RWPE1 (cell line): ENCODE measurements at regions not wholly inside any gene's neighbourhood (a gene's known extent, or its start where the extent isn't known, plus 50 kb on each side); places are given as distances from the start of the nearest gene placed in this dataset.

Experiments
- CTCF ChIA-PET: fragments of 350-600 bp; sonication (Branson Sonifier 250); formaldehyde crosslinking; extraction: SDS; loops from one replicate; lab custom pipeline; 2021; lab: Yijun Ruan, JAX
- POLR2A ChIA-PET: fragments of 400-600 bp; formaldehyde crosslinking; extraction: SDS; loops from one replicate; lab custom pipeline; 2020; ENCODE audit warnings: antibody characterized with exemption; ENCODE audit not compliant: low non-redundant PET; lab: Yijun Ruan, JAX
- DNase-seq: peaks from one replicate; pipeline ENCODE4 v3.0.0; 2012; ENCODE audit warnings: low spot score
- H3K27ac ChIP-seq: fragments of 450-650 bp; 2 replicates; pipeline ENCODE4 v1.5.1; 2017
- TF ChIP-seq, protein P1 (sequence below): fragments of 450-650 bp; conservative IDR thresholded peaks from 2 replicates; pipeline ENCODE4 v1.5.1; 2017; ENCODE audit warnings: low read depth, mild to moderate bottlenecking

DNA sequence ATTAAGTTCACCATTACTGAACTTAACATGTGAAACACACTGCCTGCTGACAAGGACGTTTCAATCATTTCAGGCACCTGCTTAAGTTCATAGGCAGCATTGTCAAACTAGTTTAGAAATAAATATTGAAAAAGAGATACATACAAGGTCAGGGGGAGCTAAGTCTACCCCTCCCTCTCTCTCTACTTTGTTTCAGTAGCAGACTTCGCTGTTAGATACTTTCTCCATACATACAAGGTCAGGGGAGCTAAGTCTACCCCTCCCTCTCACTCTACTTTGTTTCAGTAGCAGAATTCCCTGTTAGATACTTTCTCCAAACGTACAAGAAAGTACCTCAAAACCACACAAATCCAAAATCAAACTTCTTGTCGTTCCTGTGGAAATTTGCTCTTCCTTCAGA is 387.4 kb upstream of the PDE4D start:
- DNase-seq, result no peak
- H3K27ac ChIP-seq, result no peak overlapping the region
- ChIA-PET CTCF (interaction anchor here (0.6 kb wide), 1 partner anchor 947 kb away, joined by 3 read pairs; no protein-coding TSS in a partner anchor), POLR2A (no interaction called here)
- TF ChIP-seq, protein P1, sequence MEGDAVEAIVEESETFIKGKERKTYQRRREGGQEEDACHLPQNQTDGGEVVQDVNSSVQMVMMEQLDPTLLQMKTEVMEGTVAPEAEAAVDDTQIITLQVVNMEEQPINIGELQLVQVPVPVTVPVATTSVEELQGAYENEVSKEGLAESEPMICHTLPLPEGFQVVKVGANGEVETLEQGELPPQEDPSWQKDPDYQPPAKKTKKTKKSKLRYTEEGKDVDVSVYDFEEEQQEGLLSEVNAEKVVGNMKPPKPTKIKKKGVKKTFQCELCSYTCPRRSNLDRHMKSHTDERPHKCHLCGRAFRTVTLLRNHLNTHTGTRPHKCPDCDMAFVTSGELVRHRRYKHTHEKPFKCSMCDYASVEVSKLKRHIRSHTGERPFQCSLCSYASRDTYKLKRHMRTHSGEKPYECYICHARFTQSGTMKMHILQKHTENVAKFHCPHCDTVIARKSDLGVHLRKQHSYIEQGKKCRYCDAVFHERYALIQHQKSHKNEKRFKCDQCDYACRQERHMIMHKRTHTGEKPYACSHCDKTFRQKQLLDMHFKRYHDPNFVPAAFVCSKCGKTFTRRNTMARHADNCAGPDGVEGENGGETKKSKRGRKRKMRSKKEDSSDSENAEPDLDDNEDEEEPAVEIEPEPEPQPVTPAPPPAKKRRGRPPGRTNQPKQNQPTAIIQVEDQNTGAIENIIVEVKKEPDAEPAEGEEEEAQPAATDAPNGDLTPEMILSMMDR, result no peak

DNA sequence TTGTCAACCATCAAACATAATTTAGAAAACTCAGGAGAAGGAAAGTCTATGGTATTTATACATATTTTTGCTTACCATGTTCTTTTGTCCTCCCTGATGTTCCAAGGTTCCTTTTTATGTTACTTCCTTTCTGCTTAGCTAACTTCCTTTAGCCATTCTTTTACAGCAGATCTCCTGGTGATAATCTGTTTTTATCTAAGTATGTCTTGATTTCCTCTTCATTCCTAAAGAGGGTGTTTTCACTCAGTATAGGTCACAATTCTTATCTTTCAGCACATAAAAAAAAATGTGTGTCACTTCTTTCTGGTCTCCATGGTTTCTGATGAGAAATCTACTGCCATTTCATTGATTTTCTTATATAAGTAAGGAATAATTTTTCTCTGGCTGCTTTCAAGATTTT is 384.4 kb upstream of the PDE4D start:
- POLR2A ChIA-PET, result no interaction called here
- CTCF ChIA-PET, result interaction anchor here (1.5 kb wide), 1 partner anchor 9 kb away, joined by 7 read pairs; no protein-coding TSS in a partner anchor
- DNase-seq, result no peak
- no peak overlapping the region for H3K27ac ChIP-seq
- TF ChIP-seq, protein P1, result no peak

DNA sequence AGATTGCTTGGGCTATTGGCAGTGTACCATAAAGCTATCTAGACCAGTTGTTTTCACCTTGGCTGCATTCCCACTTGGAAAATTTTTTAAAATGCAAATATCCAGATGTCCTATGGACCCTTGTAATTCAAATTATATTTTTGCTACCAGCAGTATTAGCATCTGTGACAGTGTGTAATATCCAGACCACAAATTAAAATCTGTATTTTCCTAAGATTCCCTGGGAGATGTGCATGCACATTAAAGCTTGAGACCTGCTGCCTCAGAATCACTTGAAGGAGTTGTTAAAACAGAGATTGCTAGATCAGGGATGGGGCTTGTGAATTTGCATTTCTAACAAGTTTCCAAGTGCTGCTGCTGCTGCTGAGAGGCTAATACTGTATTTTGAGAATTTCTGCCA is 381.2 kb upstream of the PDE4D start:
- CTCF ChIA-PET, result no interaction called here
- H3K27ac ChIP-seq, result no peak overlapping the region
- TF ChIP-seq, protein P1, result no peak
- no peak for DNase-seq
- POLR2A ChIA-PET, result no interaction called here

DNA sequence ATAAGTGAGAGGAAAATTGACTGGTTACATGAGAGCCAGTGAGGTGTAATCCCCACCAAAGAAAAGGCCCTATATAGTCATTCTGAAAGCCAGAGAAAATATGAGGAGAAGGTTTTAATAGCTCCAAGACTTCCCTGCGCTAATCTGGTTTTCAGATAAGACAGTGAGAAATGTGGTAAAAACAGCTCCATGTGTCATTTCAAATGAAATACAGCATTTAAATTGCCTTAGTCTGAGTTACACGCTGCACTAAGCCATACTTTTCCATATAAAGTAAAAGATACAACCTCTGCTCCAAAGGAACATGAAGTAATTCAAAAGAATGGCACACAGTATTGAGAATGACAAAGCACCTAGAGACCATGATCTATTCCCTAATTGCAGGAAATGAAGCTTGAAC is 378.0 kb upstream of the PDE4D start:
- CTCF ChIA-PET, result interaction anchor here (0.6 kb wide), 1 partner anchor 8 kb away, joined by 5 read pairs; no protein-coding TSS in a partner anchor
- POLR2A ChIA-PET, result no interaction called here
- TF ChIP-seq, protein P1, result no peak
- H3K27ac ChIP-seq, result no peak overlapping the region
- DNase-seq, result no peak

DNA sequence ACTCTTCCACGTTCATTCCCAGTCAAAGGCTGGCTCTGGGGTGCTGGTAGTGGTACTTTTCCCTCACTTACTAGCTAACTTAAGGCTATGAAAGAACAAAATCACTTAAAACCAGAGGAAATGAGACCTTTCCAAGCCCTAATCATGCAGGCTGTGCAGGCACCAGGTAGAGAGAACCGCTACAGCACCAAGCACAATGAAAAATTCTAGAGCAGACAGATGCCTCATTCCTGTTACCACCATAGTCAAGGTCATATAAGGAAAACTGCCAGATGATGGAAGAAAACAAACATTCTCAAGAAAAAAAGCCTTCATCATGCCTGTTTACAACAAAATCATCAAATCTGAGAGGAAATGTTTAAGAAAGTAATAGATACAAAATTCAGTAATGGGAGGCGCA is 374.4 kb upstream of the PDE4D start:
- no peak for DNase-seq
- TF ChIP-seq, protein P1, result no peak
- POLR2A ChIA-PET, result no interaction called here
- CTCF ChIA-PET, result no interaction called here
- no peak overlapping the region for H3K27ac ChIP-seq

DNA sequence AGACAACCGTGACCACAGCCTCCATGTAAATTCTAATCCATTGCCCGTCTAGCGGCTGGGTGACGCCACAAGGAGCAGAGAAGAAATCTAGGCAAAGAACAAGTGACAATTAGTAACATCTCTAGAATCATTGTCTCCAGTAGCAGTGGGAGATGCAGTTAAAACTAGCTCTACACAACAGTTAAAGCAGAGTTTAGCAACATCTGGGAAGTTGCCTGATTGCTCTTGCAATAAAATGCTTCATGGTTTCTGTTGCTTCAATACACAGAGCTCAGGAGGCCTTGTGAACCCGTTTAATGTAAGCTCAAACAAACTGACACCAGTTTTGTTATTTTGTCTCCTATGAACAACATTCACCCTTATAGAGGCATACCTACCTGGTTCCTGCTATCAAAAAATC is 369.8 kb upstream of the PDE4D start:
- CTCF ChIA-PET, result no interaction called here

More for the DNA sequence above, 369.8 kb upstream of the PDE4D start:
- POLR2A ChIA-PET, result no interaction called here
- TF ChIP-seq, protein P1, result no peak
- no peak overlapping the region for H3K27ac ChIP-seq
- no peak for DNase-seq
